Adrenal gland (tissue), 9 donors: ENCODE measurements at regions not wholly inside any gene's neighbourhood (a gene's known extent, or its start where the extent isn't known, plus 50 kb on each side); places are given as distances from the start of the nearest gene placed in this dataset.

Source experiments
- DNase-seq, 7 donors: peaks; one replicate each; pipeline ENCODE4 v3.0.0-alpha.2; 2019 to 2020
- H3K27ac ChIP-seq, 5 donors: fragments of 200-600 bp; sonication (generic) in 4 of 5; 1 replicate in 3 of 5; 2 replicates in 2 of 5; pipeline versions ENCODE4 v1.5.1 to v1.8.0; 2016 to 2020; ENCODE audit warnings: mild to moderate bottlenecking in 1 of 5
- H3K27me3 ChIP-seq: fragments of 200-600 bp; 2 replicates; pipeline ENCODE4 v1.8.0; 2021
- H3K36me3 ChIP-seq, 2 donors: fragments of 200-600 bp; replicated peaks in 1 of 2; 1 replicate in 1 of 2; 2 replicates in 1 of 2; pipeline versions ENCODE4 v1.5.1 to v1.8.0; 2018 to 2022
- H3K4me1 ChIP-seq, 2 donors: fragments of 200-600 bp; replicated peaks in 1 of 2; 1 replicate in 1 of 2; 2 replicates in 1 of 2; pipeline versions ENCODE4 v1.5.1 to v1.8.0; 2018 to 2021
- H3K4me3 ChIP-seq, 4 donors: fragments of 200-600 bp; sonication (generic) in 3 of 4; one replicate each; pipeline ENCODE4 v1.5.1; 2016 to 2018
- H3K9me3 ChIP-seq, 3 donors: fragments of 200-600 bp; sonication (generic) in 1 of 3; replicated peaks in 1 of 3; 1 replicate in 2 of 3; 2 replicates in 1 of 3; pipeline versions ENCODE4 v1.5.1 to v1.8.0; 2016 to 2021
- POLR2A ChIP-seq, 2 donors: fragments of 450-650 bp; IDR thresholded peaks; one replicate each; pipeline ENCODE4 v1.6.1; 2017; ENCODE audit warnings: antibody characterized with exemption in 2 of 2, mild to moderate bottlenecking in 2 of 2, moderate library complexity in 1 of 2
- WGBS, 4 donors: extraction: QIAGEN DNeasy Blood & Tissue Kit in 2 of 4; methylation state at CpG; one replicate each; pipeline versions ENCODE4 v1.1.5 to v1.1.7; 2013 to 2017; 5-methylcytosine and 5-hydroxymethylcytosine counted together
- intact Hi-C, 2 donors: fragments of 100-400 bp; cut with DNase I; formaldehyde crosslinking; loops; one replicate each; pipeline versions ENCODE4 v1.14.1 to v1.15.0; 2022 to 2023
- TF ChIP-seq, protein P1 (sequence below), 6 experiments: fragments of 450-650 bp in 4 of 6; fragments of 200-600 bp in 2 of 6; sonication (generic) in 1 of 6; IDR thresholded peaks; 1 replicate in 5 of 6; 2 replicates in 1 of 6; pipeline versions ENCODE4 v1.5.1 to v1.8.0; 2016 to 2021; ENCODE audit warnings: antibody characterized with exemption in 6 of 6, mild to moderate bottlenecking in 2 of 6, moderate library complexity in 1 of 6
- donor health status: healthy with polysubstance abuse.
- donor health status: Bipolar disorder and iron deficiency.
- donor health status: DM: yes; HTN: yes; CAD: no.
- donor health status: DM: no; HTN: no; CAD: no.
- donor health status: DM: no; HTN: no; CAD: no.

DNA sequence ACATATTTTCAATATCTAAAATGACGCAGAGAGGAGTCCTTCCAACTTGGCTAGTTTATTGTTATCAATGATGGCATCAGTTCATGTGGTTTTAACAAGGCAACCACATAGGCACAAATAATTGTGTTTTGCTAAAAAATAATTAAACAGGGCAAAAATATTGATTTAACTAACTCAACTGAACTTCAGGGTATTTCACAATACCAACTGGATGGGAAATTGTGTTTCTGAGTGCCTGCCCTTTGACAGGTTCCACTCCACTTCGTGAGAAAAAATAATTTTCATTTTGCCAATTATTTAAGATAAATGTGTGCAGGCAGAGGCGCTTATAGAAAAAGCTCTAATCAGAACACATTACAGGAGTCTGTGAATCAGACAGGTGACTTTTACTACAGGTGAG lies 689.3 kb upstream of the CCDC54 start:
- TF ChIP-seq POLR2A (IDR thresholded peaks at IDR 0.05), result no peak
- TF ChIP-seq, protein P1, sequence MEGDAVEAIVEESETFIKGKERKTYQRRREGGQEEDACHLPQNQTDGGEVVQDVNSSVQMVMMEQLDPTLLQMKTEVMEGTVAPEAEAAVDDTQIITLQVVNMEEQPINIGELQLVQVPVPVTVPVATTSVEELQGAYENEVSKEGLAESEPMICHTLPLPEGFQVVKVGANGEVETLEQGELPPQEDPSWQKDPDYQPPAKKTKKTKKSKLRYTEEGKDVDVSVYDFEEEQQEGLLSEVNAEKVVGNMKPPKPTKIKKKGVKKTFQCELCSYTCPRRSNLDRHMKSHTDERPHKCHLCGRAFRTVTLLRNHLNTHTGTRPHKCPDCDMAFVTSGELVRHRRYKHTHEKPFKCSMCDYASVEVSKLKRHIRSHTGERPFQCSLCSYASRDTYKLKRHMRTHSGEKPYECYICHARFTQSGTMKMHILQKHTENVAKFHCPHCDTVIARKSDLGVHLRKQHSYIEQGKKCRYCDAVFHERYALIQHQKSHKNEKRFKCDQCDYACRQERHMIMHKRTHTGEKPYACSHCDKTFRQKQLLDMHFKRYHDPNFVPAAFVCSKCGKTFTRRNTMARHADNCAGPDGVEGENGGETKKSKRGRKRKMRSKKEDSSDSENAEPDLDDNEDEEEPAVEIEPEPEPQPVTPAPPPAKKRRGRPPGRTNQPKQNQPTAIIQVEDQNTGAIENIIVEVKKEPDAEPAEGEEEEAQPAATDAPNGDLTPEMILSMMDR (IDR thresholded peaks at IDR 0.05), result no peak
- Histone ChIP-seq H3K36me3 (no peaks in the 10 kb centered on the region), H3K27ac (no peak overlapping the region), H3K4me3 (no peak overlapping the region), H3K4me1 (no peaks in the 10 kb centered on the region), H3K9me3 (no peaks in the 10 kb centered on the region), H3K27me3 (no peaks in the 10 kb centered on the region)
- WGBS, 4 donors, result 80 to 88% (median 87%) methylated on average over 3 of the region's 3 CpGs
- DNase-seq, result no peak
- intact Hi-C loops, result no loop called here

DNA sequence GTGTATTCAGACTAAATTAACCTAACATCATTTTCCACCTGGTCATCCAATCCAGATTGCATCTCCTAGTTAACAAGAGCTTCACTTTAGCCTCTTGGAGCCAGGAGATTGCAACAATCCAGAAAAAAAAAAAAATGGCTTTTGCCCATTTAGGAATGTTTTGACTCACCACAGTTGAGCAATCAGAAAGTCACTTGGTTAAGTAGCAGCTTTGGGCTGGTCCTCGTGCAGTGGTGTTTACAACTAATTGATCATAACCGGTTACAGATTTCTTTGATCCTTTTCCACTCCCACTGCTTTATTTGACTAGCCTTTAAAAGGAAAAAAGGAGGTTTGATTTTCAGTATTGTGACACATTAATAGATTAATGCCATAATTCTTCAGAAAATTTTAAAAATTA lies 688.8 kb upstream of the CCDC54 start:
- peak in 5 of 7 donors; percentile 4 to 31 (median 20) for DNase-seq
- no peak overlapping the region for H3K4me3 ChIP-seq
- no peak overlapping the region for H3K27ac ChIP-seq
- no peaks in the 10 kb centered on the region for H3K4me1 ChIP-seq
- TF ChIP-seq, protein P1 (IDR thresholded peaks at IDR 0.05), result no peak
- TF ChIP-seq POLR2A (IDR thresholded peaks at IDR 0.05), result no peak
- intact Hi-C loops, result no loop called here
- no peaks in the 10 kb centered on the region for H3K27me3 ChIP-seq
- whole genome bisulfite sequencing, 4 donors, result 33 to 42% (median 37%) methylated on average over 2 of the region's 2 CpGs
- no peaks in the 10 kb centered on the region for H3K36me3 ChIP-seq
- no peaks in the 10 kb centered on the region for H3K9me3 ChIP-seq

DNA sequence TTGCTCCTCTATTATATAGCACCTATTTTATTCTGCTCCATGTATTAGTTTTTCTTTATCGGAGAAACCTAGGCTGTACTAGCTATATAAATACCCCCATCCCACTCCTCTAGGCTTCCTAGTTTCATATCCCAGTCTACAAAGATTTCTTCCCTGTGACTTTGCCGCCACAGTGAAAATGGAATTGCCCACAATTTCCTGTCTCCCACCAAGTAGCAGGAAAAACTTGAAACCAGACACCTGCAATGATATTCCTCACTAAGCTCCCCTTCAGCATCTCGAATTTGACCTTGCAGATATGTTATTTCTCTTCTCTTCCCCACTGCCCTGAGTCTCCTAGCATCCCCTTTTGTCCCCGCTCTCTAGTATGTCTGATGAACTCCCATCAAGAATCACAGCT lies 685.8 kb upstream of the CCDC54 start:
- Histone ChIP-seq H3K4me3 (no peak overlapping the region), H3K4me1 (no peaks in the 10 kb centered on the region), H3K27ac (no peak overlapping the region), H3K36me3 (no peaks in the 10 kb centered on the region), H3K27me3 (no peaks in the 10 kb centered on the region), H3K9me3 (no peaks in the 10 kb centered on the region)
- intact Hi-C loops, result no loop called here
- TF ChIP-seq, protein P1 (IDR thresholded peaks at IDR 0.05), result no peak
- DNase-seq, result no peak
- WGBS, 4 donors, result 70 to 77% (median 73%) methylated on average over 4 of the region's 4 CpGs

DNA sequence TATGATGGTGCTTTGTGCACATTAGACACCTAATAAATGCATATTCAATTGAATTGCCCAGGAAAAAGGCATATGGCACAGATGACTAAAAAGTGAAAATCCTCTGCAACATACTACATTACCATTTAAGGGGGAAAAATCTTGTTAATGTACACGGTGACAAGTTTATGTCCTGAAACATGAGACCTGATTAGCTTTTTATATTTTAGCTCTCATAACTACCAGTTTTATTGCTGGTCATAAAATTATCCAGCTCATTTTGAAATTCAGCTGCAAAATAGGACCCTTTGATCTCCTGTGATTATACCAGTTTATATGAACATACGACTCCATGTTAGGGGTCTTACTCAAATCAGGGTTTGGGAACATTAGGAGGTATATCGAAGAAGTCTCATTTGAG lies 684.6 kb upstream of the CCDC54 start:
- Histone ChIP-seq H3K27me3 (no peaks in the 10 kb centered on the region), H3K27ac (no peak overlapping the region), H3K36me3 (no peaks in the 10 kb centered on the region), H3K4me1 (no peaks in the 10 kb centered on the region), H3K9me3 (no peaks in the 10 kb centered on the region), H3K4me3 (no peak overlapping the region)
- TF ChIP-seq POLR2A (IDR thresholded peaks at IDR 0.05), result no peak
- TF ChIP-seq, protein P1 (IDR thresholded peaks at IDR 0.05), result no peak
- intact Hi-C loops, result no loop called here
- 73 to 85% (median 77%) methylated on average over 3 of the region's 3 CpGs for WGBS, 4 donors
- DNase-seq, result no peak
